IPS-15b (cell line): ENCODE measurements at regions not wholly inside any gene's neighbourhood (a gene's known extent, or its start where the extent isn't known, plus 50 kb on each side); places are given as distances from the start of the nearest gene placed in this dataset.

Experiments
- H3K27me3 ChIP-seq: one replicate; pipeline ENCODE4 v1.6.1; 2013; ENCODE audit warnings: low read length; ENCODE audit not compliant: control insufficient read depth, insufficient read depth
- H3K36me3 ChIP-seq: one replicate; pipeline ENCODE4 v1.6.1; 2013; ENCODE audit warnings: low read length; ENCODE audit not compliant: control insufficient read depth, insufficient read depth
- H3K4me1 ChIP-seq: one replicate; pipeline ENCODE4 v1.6.1; 2013; ENCODE audit warnings: mild to moderate bottlenecking, low read length; ENCODE audit not compliant: control insufficient read depth, insufficient read depth
- H3K4me3 ChIP-seq: one replicate; pipeline ENCODE4 v1.5.1; 2013; ENCODE audit warnings: low read depth, low read length
- H3K9ac ChIP-seq: one replicate; pipeline ENCODE4 v1.6.1; 2013; ENCODE audit warnings: low read depth, mild to moderate bottlenecking, low read length
- H3K9me3 ChIP-seq: one replicate; pipeline ENCODE4 v1.6.1; 2013; ENCODE audit warnings: mild to moderate bottlenecking, low read length; ENCODE audit not compliant: control insufficient read depth, insufficient read depth

- Histone ChIP-seq H3K9ac (no peak overlapping the region), H3K4me3 (no peak overlapping the region), H3K27me3 (no peaks in the 10 kb centered on the region), H3K9me3 (no peaks in the 10 kb centered on the region), H3K4me1 (no peaks in the 10 kb centered on the region), H3K36me3 (no peaks in the 10 kb centered on the region)
Measured at GRCh38 chr15:95734422-95735316, 595.8 kb upstream of the NR2F2 start.

GRCh38 chr15:95737060-95737459, 593.4 kb upstream of the NR2F2 start:
- no peaks in the 10 kb centered on the region for H3K27me3 ChIP-seq
- H3K4me3 ChIP-seq, result no peak overlapping the region
- no peaks in the 10 kb centered on the region for H3K9me3 ChIP-seq
- H3K4me1 ChIP-seq, result no peaks in the 10 kb centered on the region
- H3K36me3 ChIP-seq, result no peaks in the 10 kb centered on the region
- no peak overlapping the region for H3K9ac ChIP-seq

- H3K4me1 ChIP-seq, result no peaks in the 10 kb centered on the region
- H3K4me3 ChIP-seq, result no peak overlapping the region
- H3K36me3 ChIP-seq, result no peaks in the 10 kb centered on the region
- no peaks in the 10 kb centered on the region for H3K9me3 ChIP-seq
- H3K9ac ChIP-seq, result no peak overlapping the region
- H3K27me3 ChIP-seq, result no peaks in the 10 kb centered on the region
Measured at GRCh38 chr15:95739131-95739530, 591.4 kb upstream of the NR2F2 start.

- no peaks in the 10 kb centered on the region for H3K36me3 ChIP-seq
Measured at GRCh38 chr15:95741830-95742229, 588.7 kb upstream of the NR2F2 start.

GRCh38 chr15:95742256-95742655, 588.2 kb upstream of the NR2F2 start:
- no peaks in the 10 kb centered on the region for H3K9me3 ChIP-seq
- no peak overlapping the region for H3K9ac ChIP-seq
- H3K4me1 ChIP-seq, result no peaks in the 10 kb centered on the region
- H3K4me3 ChIP-seq, result no peak overlapping the region
- no peaks in the 10 kb centered on the region for H3K36me3 ChIP-seq
- H3K27me3 ChIP-seq, result no peaks in the 10 kb centered on the region

More at GRCh38 chr15:95741830-95742229, 588.7 kb upstream of the NR2F2 start:
- Histone ChIP-seq H3K27me3 (no peaks in the 10 kb centered on the region), H3K9ac (no peak overlapping the region), H3K4me3 (no peak overlapping the region), H3K9me3 (no peaks in the 10 kb centered on the region), H3K4me1 (no peaks in the 10 kb centered on the region)

- Histone ChIP-seq H3K27me3 (no peaks in the 10 kb centered on the region), H3K4me1 (no peaks in the 10 kb centered on the region), H3K36me3 (no peaks in the 10 kb centered on the region), H3K9me3 (no peaks in the 10 kb centered on the region), H3K9ac (no peak overlapping the region), H3K4me3 (no peak overlapping the region)
Measured at GRCh38 chr15:95742836-95743235, 587.7 kb upstream of the NR2F2 start.

GRCh38 chr15:95757171-95757570, 573.3 kb upstream of the NR2F2 start:
- no peak overlapping the region for H3K9ac ChIP-seq
- no peaks in the 10 kb centered on the region for H3K36me3 ChIP-seq
- H3K9me3 ChIP-seq, result no peaks in the 10 kb centered on the region
- no peaks in the 10 kb centered on the region for H3K27me3 ChIP-seq
- peaks cover 3% of the 10 kb centered on the region for H3K4me1 ChIP-seq
- no peak overlapping the region for H3K4me3 ChIP-seq

- H3K4me3 ChIP-seq, result no peak overlapping the region
- no peaks in the 10 kb centered on the region for H3K9me3 ChIP-seq
- H3K9ac ChIP-seq, result no peak overlapping the region
- H3K4me1 ChIP-seq, result peaks cover 3% of the 10 kb centered on the region
- no peaks in the 10 kb centered on the region for H3K36me3 ChIP-seq
- no peaks in the 10 kb centered on the region for H3K27me3 ChIP-seq
Measured at GRCh38 chr15:95758451-95758850, 572.0 kb upstream of the NR2F2 start.

- H3K9ac ChIP-seq, result no peak overlapping the region
- H3K27me3 ChIP-seq, result no peaks in the 10 kb centered on the region
- H3K36me3 ChIP-seq, result no peaks in the 10 kb centered on the region
- peaks cover 3% of the 10 kb centered on the region for H3K4me1 ChIP-seq
- no peaks in the 10 kb centered on the region for H3K9me3 ChIP-seq
- no peak overlapping the region for H3K4me3 ChIP-seq
Measured at GRCh38 chr15:95758851-95759250, 571.6 kb upstream of the NR2F2 start.

- Histone ChIP-seq H3K9ac (no peak overlapping the region), H3K9me3 (no peaks in the 10 kb centered on the region)
Measured at GRCh38 chr15:95760508-95760907, 570.0 kb upstream of the NR2F2 start.

GRCh38 chr15:95761501-95762165, 568.9 kb upstream of the NR2F2 start:
- no peaks in the 10 kb centered on the region for H3K9me3 ChIP-seq
- no peaks in the 10 kb centered on the region for H3K36me3 ChIP-seq
- no peak overlapping the region for H3K9ac ChIP-seq
- H3K27me3 ChIP-seq, result no peaks in the 10 kb centered on the region
- peaks cover 3% of the 10 kb centered on the region for H3K4me1 ChIP-seq
- H3K4me3 ChIP-seq, result no peak overlapping the region

More at GRCh38 chr15:95760508-95760907, 570.0 kb upstream of the NR2F2 start:
- Histone ChIP-seq H3K4me3 (no peak overlapping the region), H3K36me3 (no peaks in the 10 kb centered on the region), H3K27me3 (no peaks in the 10 kb centered on the region), H3K4me1 (peaks cover 3% of the 10 kb centered on the region)

- H3K4me1 ChIP-seq, result peaks cover 3% of the 10 kb centered on the region
- no peak overlapping the region for H3K4me3 ChIP-seq
- no peaks in the 10 kb centered on the region for H3K27me3 ChIP-seq
- H3K36me3 ChIP-seq, result no peaks in the 10 kb centered on the region
- H3K9ac ChIP-seq, result no peak overlapping the region
- no peaks in the 10 kb centered on the region for H3K9me3 ChIP-seq
Measured at GRCh38 chr15:95763426-95763825, 567.1 kb upstream of the NR2F2 start.
